ACC112 (cell line): ENCODE measurements at regions not wholly inside any gene's neighbourhood (a gene's known extent, or its start where the extent isn't known, plus 50 kb on each side); places are given as distances from the start of the nearest gene placed in this dataset.

ENCODE experiments used
- H2AFZ ChIP-seq: fragments of 200-600 bp; sonication (generic); one replicate; pipeline ENCODE4 v1.6.0; 2017; ENCODE audit warnings: antibody characterized with exemption, low read length; ENCODE audit not compliant: unreplicated experiment
- H3K27ac ChIP-seq: fragments of 200-600 bp; sonication (generic); 2 replicates; pipeline ENCODE4 v1.5.1; 2014; ENCODE audit warnings: low read depth, mild to moderate bottlenecking, antibody characterized with exemption, low read length, moderate library complexity
- H3K27me3 ChIP-seq: fragments of 200-600 bp; sonication (generic); 2 replicates; pipeline ENCODE4 v1.6.1; 2014; ENCODE audit warnings: mild to moderate bottlenecking, antibody characterized with exemption, low read length, moderate library complexity, mixed read lengths; ENCODE audit not compliant: insufficient read depth
- H3K36me3 ChIP-seq: fragments of 200-600 bp; sonication (generic); 2 replicates; pipeline ENCODE4 v1.6.1; 2016; ENCODE audit warnings: mild to moderate bottlenecking, antibody characterized with exemption, low read length, moderate library complexity, mixed read lengths; ENCODE audit not compliant: insufficient read depth
- H3K4me1 ChIP-seq: fragments of 200-600 bp; sonication (generic); one replicate; pipeline ENCODE4 v1.6.1; 2016; ENCODE audit warnings: low read length, mixed read lengths; ENCODE audit not compliant: insufficient read depth, unreplicated experiment, control insufficient read depth
- H3K4me3 ChIP-seq: fragments of 200-600 bp; sonication (generic); 2 replicates; pipeline ENCODE4 v1.5.1; 2014; ENCODE audit warnings: mild to moderate bottlenecking, low read depth, low read length
- H3K79me2 ChIP-seq: fragments of 200-600 bp; sonication (generic); one replicate; pipeline ENCODE4 v1.6.0; 2016; ENCODE audit warnings: low read length; ENCODE audit not compliant: control insufficient read depth, unreplicated experiment, insufficient read depth

- Histone ChIP-seq H3K27ac (no peak overlapping the region), H3K27me3 (no peaks in the 10 kb centered on the region)
Measured at GRCh38 chr13:70490320-70490935, 382.2 kb upstream of the KLHL1 start.

GRCh38 chr13:70484931-70485330, 376.7 kb upstream of the KLHL1 start:
- Histone ChIP-seq H3K4me3 (no peak overlapping the region), H3K36me3 (no peaks in the 10 kb centered on the region), H2AFZ (no peak overlapping the region), H3K27ac (no peak overlapping the region), H3K27me3 (no peaks in the 10 kb centered on the region), H3K4me1 (no peaks in the 10 kb centered on the region), H3K79me2 (no peaks in the 10 kb centered on the region)

More at GRCh38 chr13:70490320-70490935, 382.2 kb upstream of the KLHL1 start:
- no peak overlapping the region for H3K4me3 ChIP-seq
- no peaks in the 10 kb centered on the region for H3K79me2 ChIP-seq
- H3K4me1 ChIP-seq, result no peaks in the 10 kb centered on the region
- no peak overlapping the region for H2AFZ ChIP-seq
- H3K36me3 ChIP-seq, result no peaks in the 10 kb centered on the region

- no peaks in the 10 kb centered on the region for H3K79me2 ChIP-seq
Measured at GRCh38 chr13:70483599-70484276, 375.5 kb upstream of the KLHL1 start.

GRCh38 chr13:70473907-70474306, 365.7 kb upstream of the KLHL1 start:
- Histone ChIP-seq H2AFZ (no peak overlapping the region), H3K4me3 (no peak overlapping the region), H3K79me2 (no peaks in the 10 kb centered on the region), H3K4me1 (no peaks in the 10 kb centered on the region), H3K27me3 (no peaks in the 10 kb centered on the region), H3K27ac (no peak overlapping the region), H3K36me3 (no peaks in the 10 kb centered on the region)

More at GRCh38 chr13:70483599-70484276, 375.5 kb upstream of the KLHL1 start:
- no peaks in the 10 kb centered on the region for H3K36me3 ChIP-seq
- H3K27ac ChIP-seq, result no peak overlapping the region
- H3K4me3 ChIP-seq, result no peak overlapping the region
- no peaks in the 10 kb centered on the region for H3K27me3 ChIP-seq
- H3K4me1 ChIP-seq, result no peaks in the 10 kb centered on the region
- H2AFZ ChIP-seq, result no peak overlapping the region

GRCh38 chr13:70469077-70469476, 360.8 kb upstream of the KLHL1 start:
- Histone ChIP-seq H3K79me2 (no peaks in the 10 kb centered on the region), H3K4me1 (no peaks in the 10 kb centered on the region)

GRCh38 chr13:70457474-70457873, 349.2 kb upstream of the KLHL1 start:
- H3K4me1 ChIP-seq, result no peaks in the 10 kb centered on the region
- H3K36me3 ChIP-seq, result no peaks in the 10 kb centered on the region
- no peak overlapping the region for H2AFZ ChIP-seq
- no peak overlapping the region for H3K27ac ChIP-seq
- H3K79me2 ChIP-seq, result no peaks in the 10 kb centered on the region
- H3K27me3 ChIP-seq, result no peaks in the 10 kb centered on the region
- H3K4me3 ChIP-seq, result no peak overlapping the region

More at GRCh38 chr13:70469077-70469476, 360.8 kb upstream of the KLHL1 start:
- Histone ChIP-seq H3K27me3 (no peaks in the 10 kb centered on the region), H3K36me3 (no peaks in the 10 kb centered on the region), H3K4me3 (no peak overlapping the region), H2AFZ (no peak overlapping the region), H3K27ac (no peak overlapping the region)

- Histone ChIP-seq H3K4me3 (no peak overlapping the region), H3K36me3 (no peaks in the 10 kb centered on the region), H3K79me2 (no peaks in the 10 kb centered on the region), H3K27me3 (no peaks in the 10 kb centered on the region), H3K4me1 (no peaks in the 10 kb centered on the region), H3K27ac (no peak overlapping the region), H2AFZ (no peak overlapping the region)
Measured at GRCh38 chr13:70448820-70449219, 340.6 kb upstream of the KLHL1 start.

- H3K36me3 ChIP-seq, result no peaks in the 10 kb centered on the region
- H3K27me3 ChIP-seq, result no peaks in the 10 kb centered on the region
- H3K4me3 ChIP-seq, result no peak overlapping the region
- no peak overlapping the region for H3K27ac ChIP-seq
- H2AFZ ChIP-seq, result no peak overlapping the region
- H3K79me2 ChIP-seq, result no peaks in the 10 kb centered on the region
- H3K4me1 ChIP-seq, result no peaks in the 10 kb centered on the region
Measured at GRCh38 chr13:70432276-70432805, 324.1 kb upstream of the KLHL1 start.

GRCh38 chr13:70430256-70430655, 322.0 kb upstream of the KLHL1 start:
- Histone ChIP-seq H3K79me2 (no peaks in the 10 kb centered on the region), H3K4me3 (no peak overlapping the region), H3K4me1 (no peaks in the 10 kb centered on the region), H3K36me3 (no peaks in the 10 kb centered on the region), H2AFZ (no peak overlapping the region), H3K27me3 (no peaks in the 10 kb centered on the region), H3K27ac (no peak overlapping the region)

- Histone ChIP-seq H3K79me2 (no peaks in the 10 kb centered on the region), H3K4me1 (no peaks in the 10 kb centered on the region)
Measured at GRCh38 chr13:70424928-70425327, 316.7 kb upstream of the KLHL1 start.

GRCh38 chr13:70424428-70424827, 316.2 kb upstream of the KLHL1 start:
- H3K4me1 ChIP-seq, result no peaks in the 10 kb centered on the region
- no peak overlapping the region for H3K4me3 ChIP-seq
- H3K27ac ChIP-seq, result no peak overlapping the region
- no peak overlapping the region for H2AFZ ChIP-seq
- H3K27me3 ChIP-seq, result no peaks in the 10 kb centered on the region
- H3K79me2 ChIP-seq, result no peaks in the 10 kb centered on the region
- no peaks in the 10 kb centered on the region for H3K36me3 ChIP-seq

More at GRCh38 chr13:70424928-70425327, 316.7 kb upstream of the KLHL1 start:
- Histone ChIP-seq H2AFZ (no peak overlapping the region), H3K36me3 (no peaks in the 10 kb centered on the region), H3K27me3 (no peaks in the 10 kb centered on the region), H3K4me3 (no peak overlapping the region), H3K27ac (no peak overlapping the region)
